PC-3 (cell line): ENCODE measurements at regions not wholly inside any gene's neighbourhood (a gene's known extent, or its start where the extent isn't known, plus 50 kb on each side); places are given as distances from the start of the nearest gene placed in this dataset.

Source experiments
- ATAC-seq: fragments of 200-7000 bp; cut with Tn5 transposase; 2 replicates; pipeline ENCODE4 v1.9.1; 2020; ENCODE audit warnings: mild to moderate bottlenecking, moderate library complexity
- BruUV-seq: library from RNA; stranded (reverse); fragments of 400-500 nt; replicated peaks from 2 replicates; lab custom pipeline; 2021; lab: Mats Ljungman, UMichigan
- CTCF ChIA-PET: fragments of 300-600 bp; sonication (Branson Sonifier 250); formaldehyde crosslinking; loops from one replicate; lab custom pipeline; 2022; ENCODE audit warnings: antibody characterized with exemption; lab: Charles Lee
- POLR2A ChIA-PET: fragments of 300-600 bp; sonication (Branson Sonifier 250); formaldehyde crosslinking; loops from one replicate; lab custom pipeline; 2022; ENCODE audit warnings: antibody characterized with exemption; ENCODE audit not compliant: unreplicated experiment; lab: Charles Lee
- DNase-seq: peaks from one replicate; pipeline ENCODE4 v3.0.0-alpha.2; 2015
- H2AFZ ChIP-seq: fragments of 300-600 bp; sonication (generic); 2 replicates; pipeline ENCODE4 v1.6.0; 2016; ENCODE audit warnings: antibody characterized with exemption, low read length
- H3F3A ChIP-seq: fragments of 300-600 bp; sonication (generic); one replicate; pipeline ENCODE4 v1.6.0; 2017; ENCODE audit warnings: antibody characterized with exemption, low read length, control low read depth, mild to moderate bottlenecking; ENCODE audit not compliant: unreplicated experiment
- H3K27ac ChIP-seq: fragments of 300-600 bp; sonication (generic); 2 replicates; pipeline ENCODE4 v1.5.1; 2016; ENCODE audit warnings: mild to moderate bottlenecking, low read length
- H3K27me3 ChIP-seq: fragments of 300-600 bp; sonication (generic); 2 replicates; pipeline ENCODE4 v1.6.1; 2016; ENCODE audit warnings: low read length, mixed read lengths
- H3K36me3 ChIP-seq: fragments of 300-600 bp; sonication (generic); 2 replicates; pipeline ENCODE4 v1.6.1; 2016; ENCODE audit warnings: low read depth, mixed run types, low read length, mixed read lengths
- H3K4me1 ChIP-seq: fragments of 300-600 bp; sonication (generic); 2 replicates; pipeline ENCODE4 v1.5.1; 2016; ENCODE audit warnings: low read length; ENCODE audit not compliant: insufficient read depth
- H3K4me2 ChIP-seq: fragments of 300-600 bp; sonication (generic); 2 replicates; pipeline ENCODE4 v1.6.0; 2016; ENCODE audit warnings: low read length
- H3K4me3 ChIP-seq: fragments of 300-600 bp; sonication (generic); 2 replicates; pipeline ENCODE4 v1.5.1; 2016; ENCODE audit warnings: mild to moderate bottlenecking, low read length, mixed read lengths
- H3K79me2 ChIP-seq: fragments of 300-600 bp; sonication (generic); 2 replicates; pipeline ENCODE4 v1.6.1; 2017; ENCODE audit warnings: low read length, mixed read lengths
- H3K9ac ChIP-seq: fragments of 300-600 bp; sonication (generic); 2 replicates; pipeline ENCODE4 v1.6.0; 2016; ENCODE audit warnings: mild to moderate bottlenecking, low read length
- H3K9me2 ChIP-seq: fragments of 300-600 bp; sonication (generic); replicated peaks from 2 replicates; pipeline ENCODE4 v1.6.1; 2016; ENCODE audit warnings: mixed run types, low read length, mixed read lengths
- H3K9me3 ChIP-seq: fragments of 300-600 bp; sonication (generic); 2 replicates; pipeline ENCODE4 v1.6.1; 2016; ENCODE audit warnings: low read length, mixed read lengths
- H4K20me1 ChIP-seq: fragments of 300-600 bp; sonication (generic); 2 replicates; pipeline ENCODE4 v1.6.1; 2016; ENCODE audit warnings: low read length, mixed read lengths
- CTCF ChIP-seq: fragments of 300-600 bp; sonication (generic); conservative IDR thresholded peaks from 2 replicates; pipeline ENCODE4 v1.5.1; 2017; ENCODE audit warnings: antibody characterized with exemption, low read depth, mild to moderate bottlenecking, low read length
- EZH2 ChIP-seq: fragments of 300-600 bp; sonication (generic); IDR thresholded peaks from one replicate; pipeline ENCODE4 v1.6.1; 2017; ENCODE audit warnings: antibody characterized with exemption, mild to moderate bottlenecking, low read length; ENCODE audit not compliant: unreplicated experiment
- EZH2phosphoT487 ChIP-seq: fragments of 300-600 bp; sonication (generic); IDR thresholded peaks from 2 replicates; pipeline ENCODE4 v1.6.1; 2018; ENCODE audit warnings: mild to moderate bottlenecking, antibody characterized with exemption, low read length, borderline replicate concordance
- intact Hi-C: fragments of 100-400 bp; cut with micrococcal nuclease; formaldehyde crosslinking; loops from 2 replicates; pipeline ENCODE4 v1.9.0; 2023

- intact Hi-C loops: no loop called here
- H4K20me1 ChIP-seq: no peaks in the 10 kb centered on the region
- H3K27me3 ChIP-seq: no peaks in the 10 kb centered on the region
- no peaks in the 10 kb centered on the region for H3K9me3 ChIP-seq
- CTCF ChIA-PET: no interaction called here
- no peaks in the 10 kb centered on the region for H3K4me1 ChIP-seq
- H3K4me3 ChIP-seq: no peak overlapping the region
- BruUV-seq: no TSS peak
- H3F3A ChIP-seq: no peaks in the 10 kb centered on the region
- TF ChIP-seq EZH2: no peak
- no peak for TF ChIP-seq EZH2phosphoT487
- no peak for TF ChIP-seq CTCF
- H3K9me2 ChIP-seq: no peaks in the 10 kb centered on the region
- no peaks in the 10 kb centered on the region for H3K36me3 ChIP-seq
- H3K79me2 ChIP-seq: no peaks in the 10 kb centered on the region
- ATAC-seq: no peak
- DNase-seq: peak; percentile 10
- H2AFZ ChIP-seq: no peak overlapping the region
- H3K9ac ChIP-seq: no peak overlapping the region
- POLR2A ChIA-PET: no interaction called here
- no peak overlapping the region for H3K4me2 ChIP-seq
- H3K27ac ChIP-seq: no peak overlapping the region
Measured at GRCh38 chr3:144045766-144046165, 74.1 kb downstream of the DIPK2A start.

DNA sequence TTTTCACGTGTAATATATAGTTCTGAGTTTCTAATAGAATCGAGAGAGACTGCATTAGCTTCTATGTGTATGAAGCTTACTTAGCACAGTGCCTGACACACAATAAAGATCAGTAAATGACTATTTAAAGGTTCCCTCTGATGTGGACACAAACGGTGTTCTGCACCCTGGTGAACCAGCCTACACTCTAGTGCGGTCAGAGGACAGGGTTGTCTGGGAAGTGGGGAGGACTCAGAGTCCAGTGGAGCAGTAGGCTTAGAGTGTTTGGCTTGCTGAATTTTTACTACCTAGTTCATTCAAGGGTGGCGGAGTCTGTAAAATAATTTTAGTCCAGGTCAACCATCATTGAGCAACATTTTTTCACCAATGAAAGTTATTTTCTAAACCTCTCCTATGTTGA, 77.8 kb downstream of the DIPK2A start:
- no peaks in the 10 kb centered on the region for H3K9me2 ChIP-seq
- TF ChIP-seq EZH2 (no peak), EZH2phosphoT487 (no peak)
- no peaks in the 10 kb centered on the region for H3K9me3 ChIP-seq
- no peak overlapping the region for H3K27ac ChIP-seq
- H3K79me2 ChIP-seq: no peaks in the 10 kb centered on the region
- POLR2A ChIA-PET: no interaction called here
- no peaks in the 10 kb centered on the region for H3F3A ChIP-seq
- no peak overlapping the region for H3K4me3 ChIP-seq
- no peaks in the 10 kb centered on the region for H3K36me3 ChIP-seq
- H3K9ac ChIP-seq: no peak overlapping the region
- H4K20me1 ChIP-seq: no peaks in the 10 kb centered on the region
- peaks cover 15% of the 10 kb centered on the region for H3K4me1 ChIP-seq
- DNase-seq (no peak), ATAC-seq (no peak)
- no peaks in the 10 kb centered on the region for H3K27me3 ChIP-seq
- no peak overlapping the region for H2AFZ ChIP-seq
- CTCF ChIA-PET: no interaction called here
- BruUV-seq: no TSS peak
- H3K4me2 ChIP-seq: no peak overlapping the region
- intact Hi-C loops: no loop called here

DNA sequence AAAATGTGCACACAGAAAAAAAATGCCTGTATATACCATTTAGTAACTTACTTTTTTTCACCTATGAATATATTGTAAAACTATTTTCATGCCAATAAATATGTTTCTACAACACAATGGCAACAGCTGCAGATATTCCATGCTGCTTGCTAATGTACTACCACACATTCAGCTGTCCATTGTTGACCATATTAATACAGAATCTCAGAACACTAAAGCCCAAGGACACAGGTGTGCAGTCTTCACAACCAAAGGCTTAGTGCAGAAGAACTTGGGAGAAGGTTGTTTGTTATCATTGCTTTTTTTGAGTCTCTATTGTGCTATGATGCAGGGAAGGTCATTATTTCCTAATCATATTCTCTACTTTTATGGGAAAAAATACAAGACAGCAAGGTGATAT, 79.6 kb downstream of the DIPK2A start:
- CTCF ChIA-PET: no interaction called here
- no TSS peak for BruUV-seq
- POLR2A ChIA-PET: no interaction called here

More for the DNA sequence above, 79.6 kb downstream of the DIPK2A start:
- no peaks in the 10 kb centered on the region for H3F3A ChIP-seq
- H2AFZ ChIP-seq: no peak overlapping the region
- H3K27me3 ChIP-seq: no peaks in the 10 kb centered on the region
- ATAC-seq: no peak
- no peaks in the 10 kb centered on the region for H4K20me1 ChIP-seq
- no peak overlapping the region for H3K9ac ChIP-seq
- H3K9me3 ChIP-seq: no peaks in the 10 kb centered on the region
- peaks cover 30% of the 10 kb centered on the region for H3K4me1 ChIP-seq
- H3K36me3 ChIP-seq: no peaks in the 10 kb centered on the region
- H3K4me3 ChIP-seq: no peak overlapping the region
- no peaks in the 10 kb centered on the region for H3K9me2 ChIP-seq
- no peak for TF ChIP-seq CTCF
- no peaks in the 10 kb centered on the region for H3K79me2 ChIP-seq
- H3K27ac ChIP-seq: no peak overlapping the region
- DNase-seq: no peak
- intact Hi-C loops: no loop called here
- no peak overlapping the region for H3K4me2 ChIP-seq
